GM18858 (cell line): ENCODE measurements at regions not wholly inside any gene's neighbourhood (a gene's known extent, or its start where the extent isn't known, plus 50 kb on each side); places are given as distances from the start of the nearest gene placed in this dataset.

Experiments
- ATAC-seq: cut with Tn5 transposase; IDR thresholded peaks from one replicate; pipeline ENCODE4 v1.9.1; 2021; ENCODE audit not compliant: unreplicated experiment

DNA sequence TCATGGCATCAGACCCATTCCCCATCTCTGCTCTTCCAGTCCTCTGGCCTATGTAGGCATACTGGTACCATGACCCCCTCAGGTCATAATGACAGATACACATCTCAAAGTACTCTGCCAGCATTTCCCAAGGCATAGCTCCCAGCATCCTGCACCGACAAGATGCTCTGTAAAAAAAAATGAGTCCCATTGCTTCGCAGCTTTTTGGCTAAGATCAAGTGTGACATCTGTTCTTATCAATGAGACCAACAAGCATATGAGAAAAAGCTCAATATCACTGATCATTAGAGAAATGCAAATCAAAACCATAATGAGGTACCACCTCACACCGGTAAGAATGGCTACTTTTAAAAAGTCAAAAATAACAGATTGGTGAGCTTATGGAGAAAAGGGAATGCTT, 463.9 kb upstream of the PROK2 start:
- ATAC-seq: no peak

DNA sequence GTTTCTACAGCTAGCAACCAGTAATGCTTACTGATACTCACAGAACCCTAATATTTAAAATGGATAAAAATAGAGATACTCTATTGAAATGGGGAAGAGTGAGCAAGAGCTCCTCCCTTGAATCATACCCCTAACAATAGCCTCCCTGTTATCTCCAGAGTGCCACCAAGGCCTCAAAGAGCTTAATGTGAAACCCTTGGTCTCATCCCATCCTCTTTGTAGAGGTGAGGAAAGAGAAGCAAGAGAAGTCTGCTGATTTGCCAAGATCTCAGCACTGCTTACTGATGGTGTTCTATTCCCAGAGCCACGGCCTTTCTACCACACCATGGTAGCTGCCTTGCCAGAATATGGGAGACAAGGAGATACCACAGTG, 463.4 kb upstream of the PROK2 start:
- ATAC-seq: no peak

DNA sequence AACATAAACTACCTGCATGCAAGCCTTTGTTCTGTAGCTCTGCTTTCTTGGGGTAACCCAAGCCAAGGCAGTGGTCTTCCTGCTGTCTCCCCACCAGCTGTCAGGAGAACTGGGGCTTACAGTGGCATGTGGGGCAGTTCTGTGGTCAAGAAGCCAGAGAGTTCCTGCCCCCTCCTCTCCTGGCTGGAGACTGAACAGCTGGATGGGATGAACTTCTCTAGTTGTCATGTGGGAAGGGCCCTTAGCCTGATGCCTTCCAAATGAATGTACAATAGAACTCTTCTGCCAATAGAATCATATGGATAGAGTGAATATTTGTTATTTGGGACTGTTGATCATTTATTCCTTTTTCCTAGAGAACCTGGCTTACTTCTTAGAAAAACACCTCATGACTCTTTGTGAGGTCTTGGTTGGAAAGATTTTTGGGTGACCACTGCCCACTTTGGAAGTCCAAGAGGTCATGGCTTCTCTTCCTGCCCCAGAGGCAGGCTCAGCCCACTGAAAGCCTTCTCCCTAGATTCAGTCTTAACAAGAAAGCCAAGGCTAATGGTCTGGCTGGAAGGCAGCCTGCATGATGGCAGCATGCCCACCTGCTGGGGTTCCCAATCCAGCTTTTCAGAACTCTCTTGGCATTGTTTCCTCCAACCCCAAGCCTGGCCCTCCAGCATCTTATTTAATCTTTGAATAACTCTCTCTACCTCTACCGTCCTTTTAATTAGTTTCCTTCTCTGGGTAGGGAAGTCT, 462.9 kb upstream of the PROK2 start:
- ATAC-seq: no peak

- no peak for ATAC-seq
Measured at GRCh38 chr3:72247126-72247525, 462.2 kb upstream of the PROK2 start.

DNA sequence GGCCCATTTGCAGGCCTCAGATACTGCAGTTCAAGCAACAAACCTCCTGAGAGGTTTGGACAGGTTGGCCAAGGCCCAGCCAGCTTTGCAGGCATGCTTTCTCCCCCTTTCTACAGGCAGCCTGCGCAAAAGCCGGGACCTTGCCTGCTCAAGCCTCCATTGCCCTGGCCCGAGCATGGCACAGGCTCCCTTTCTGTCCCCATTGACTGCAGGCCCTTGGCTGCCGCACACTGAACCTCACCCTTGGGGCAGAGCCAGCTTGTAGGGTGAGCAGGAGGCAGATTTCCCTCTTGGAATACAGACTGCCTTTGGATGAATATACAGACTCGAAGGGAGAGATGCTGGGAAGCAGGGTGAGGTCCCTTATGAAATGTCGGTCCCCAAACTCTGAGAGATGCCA, 461.7 kb upstream of the PROK2 start:
- ATAC-seq: no peak

- ATAC-seq: no peak
Measured at GRCh38 chr3:72245183-72245811, 460.3 kb upstream of the PROK2 start.

DNA sequence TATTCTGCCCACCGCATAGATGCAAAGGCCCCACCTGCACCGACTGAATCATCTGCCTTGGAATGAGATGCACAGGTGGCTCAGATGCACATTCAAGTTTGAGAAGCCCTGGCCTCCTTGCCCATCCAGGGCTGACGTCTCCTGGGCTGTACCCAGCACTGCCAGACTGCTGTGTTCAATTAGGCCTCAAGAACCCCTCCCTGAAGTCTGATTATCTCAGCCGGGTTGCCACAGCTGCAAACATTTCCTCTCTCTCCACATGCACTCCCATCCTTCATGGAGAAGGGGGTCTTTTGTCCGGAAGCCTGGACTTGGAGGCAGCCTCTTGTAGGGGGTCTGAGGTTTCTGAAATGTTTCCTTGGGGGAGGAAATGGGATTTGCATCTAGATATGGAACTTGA, 459.4 kb upstream of the PROK2 start:
- no peak for ATAC-seq

GRCh38 chr3:72242326-72242725, 457.4 kb upstream of the PROK2 start:
- ATAC-seq: no peak

DNA sequence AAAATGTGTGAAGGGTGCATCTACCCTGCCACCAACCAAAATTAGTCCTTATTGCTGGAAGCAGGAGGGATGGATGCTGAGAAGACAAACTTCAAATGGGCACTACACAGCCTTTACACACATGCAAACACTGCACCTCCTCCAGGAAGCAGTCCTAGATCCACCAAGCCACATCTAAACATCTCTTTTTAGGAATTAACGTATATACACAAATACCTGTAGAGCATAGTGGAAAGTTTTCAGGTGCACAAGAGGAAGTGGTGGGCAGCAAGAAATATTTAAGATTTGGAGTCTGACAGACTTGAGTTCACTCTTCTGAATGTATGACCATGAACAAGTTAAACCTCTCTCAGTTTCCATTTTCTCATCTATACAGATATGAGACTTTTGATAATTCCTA, 456.6 kb upstream of the PROK2 start:
- ATAC-seq: no peak

DNA sequence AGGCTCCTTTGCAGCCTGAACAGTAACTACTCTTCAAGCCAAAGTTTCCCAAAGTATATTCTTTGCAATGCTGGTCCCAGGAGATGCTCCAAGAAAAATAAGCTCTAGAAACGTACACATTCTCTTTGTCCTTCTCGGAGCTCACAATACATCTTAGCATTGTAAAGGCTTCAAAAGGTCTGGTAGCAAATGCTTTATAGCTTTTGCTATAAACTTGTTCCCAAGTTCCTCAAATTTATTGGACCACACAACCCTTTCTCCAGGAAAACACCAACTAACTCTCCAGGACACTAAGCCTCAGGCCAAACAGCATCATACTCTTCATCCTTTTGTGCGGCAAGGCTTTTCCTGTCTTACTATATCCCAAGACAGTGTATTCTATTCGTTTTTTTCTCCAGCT, 455.6 kb upstream of the PROK2 start:
- ATAC-seq: no peak

GRCh38 chr3:72238801-72239200, 453.9 kb upstream of the PROK2 start:
- ATAC-seq: no peak

DNA sequence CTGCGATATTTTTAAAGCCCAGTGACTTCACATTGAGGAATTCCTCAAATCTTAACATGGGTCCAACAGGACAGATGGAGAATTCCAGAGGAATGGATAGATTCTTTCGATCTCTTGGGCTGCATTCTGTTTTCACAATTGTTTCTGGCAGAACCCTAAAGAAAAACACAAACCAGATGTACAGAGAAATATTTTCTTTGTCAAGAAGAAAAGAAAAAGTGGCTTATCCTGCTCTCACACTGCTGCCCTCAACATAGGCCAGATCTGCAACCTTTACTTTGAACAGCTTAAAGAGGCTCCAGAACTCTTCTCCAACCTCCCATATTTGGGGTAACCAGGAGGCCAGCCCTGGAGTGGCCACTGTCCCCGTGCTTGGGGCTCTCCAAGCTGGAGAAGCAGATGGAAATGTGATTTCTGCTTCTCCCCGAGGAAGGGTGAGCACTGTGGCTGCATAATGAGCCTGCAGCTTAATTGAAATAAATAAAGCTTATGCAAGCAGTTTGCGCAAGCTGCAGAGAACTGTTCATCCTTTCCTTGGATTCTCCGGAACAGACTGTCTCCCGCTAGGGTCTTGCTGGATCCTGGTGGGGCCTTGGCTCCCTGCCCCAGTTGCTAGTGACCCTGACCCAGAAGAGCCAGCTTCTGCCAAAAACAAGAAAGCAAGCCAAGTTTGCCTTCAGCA, 453.2 kb upstream of the PROK2 start:
- no peak for ATAC-seq

- no peak for ATAC-seq
Measured at GRCh38 chr3:72237679-72238009, 452.7 kb upstream of the PROK2 start.

DNA sequence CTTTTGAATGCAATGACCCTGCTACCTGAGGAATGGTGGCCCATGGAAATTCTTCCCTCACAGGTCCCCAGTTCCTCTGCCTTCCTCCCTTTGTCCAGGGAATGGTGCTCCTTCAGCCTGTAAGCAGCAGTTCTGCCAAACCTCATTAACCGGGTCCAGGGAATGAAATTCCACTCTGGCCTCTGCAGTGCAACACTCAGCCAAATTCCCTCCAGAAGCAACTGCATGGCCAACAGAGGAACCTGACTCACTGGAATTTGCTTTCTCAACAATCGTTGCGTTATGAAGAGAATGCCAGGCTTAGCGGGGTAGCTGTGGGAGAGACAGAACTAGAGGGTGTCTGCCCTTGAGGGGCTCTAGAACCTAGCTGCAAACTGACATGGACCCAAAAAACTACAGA, 449.4 kb upstream of the PROK2 start:
- no peak for ATAC-seq

DNA sequence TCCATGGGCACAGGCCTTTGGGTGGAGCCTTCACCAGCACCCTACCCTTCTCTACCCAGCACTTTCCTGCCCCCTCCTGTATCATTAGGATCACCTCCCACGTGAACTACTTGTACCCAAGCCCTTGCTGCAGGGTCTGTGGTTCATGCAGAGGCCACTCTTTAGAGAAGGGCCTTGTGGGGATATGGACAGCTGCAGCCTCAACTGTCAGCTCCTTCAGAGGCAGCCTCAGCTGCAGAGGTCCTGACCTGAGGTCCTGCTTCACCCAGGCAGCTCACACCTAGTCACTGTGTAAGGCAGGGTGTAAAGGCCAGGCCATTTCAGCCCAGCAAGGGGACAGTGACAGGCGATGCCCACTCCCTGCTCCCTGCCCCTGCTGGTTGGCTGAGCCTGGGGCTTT, 448.6 kb upstream of the PROK2 start:
- ATAC-seq: no peak

GRCh38 chr3:72232777-72233176, 447.8 kb upstream of the PROK2 start:
- ATAC-seq: no peak

DNA sequence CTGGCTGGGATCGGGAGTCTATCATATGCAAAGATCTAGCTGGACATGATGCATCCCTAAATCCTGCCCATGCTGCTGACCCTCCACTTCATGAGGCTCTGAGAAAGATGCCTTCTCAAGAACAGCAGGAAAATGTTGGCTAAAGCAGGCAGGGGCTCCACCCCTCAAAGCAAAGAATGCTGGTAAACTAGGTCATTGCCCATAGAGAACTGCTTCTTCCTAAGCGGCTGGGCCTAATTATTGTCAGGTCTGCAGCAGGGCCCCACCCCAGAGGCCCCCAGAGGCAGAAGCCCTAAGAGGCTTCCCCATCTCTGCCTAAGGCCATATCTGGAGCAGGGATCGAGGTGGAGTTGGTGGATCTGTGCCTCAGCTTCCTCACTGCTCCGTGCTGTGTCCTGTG, 447.4 kb upstream of the PROK2 start:
- no peak for ATAC-seq

DNA sequence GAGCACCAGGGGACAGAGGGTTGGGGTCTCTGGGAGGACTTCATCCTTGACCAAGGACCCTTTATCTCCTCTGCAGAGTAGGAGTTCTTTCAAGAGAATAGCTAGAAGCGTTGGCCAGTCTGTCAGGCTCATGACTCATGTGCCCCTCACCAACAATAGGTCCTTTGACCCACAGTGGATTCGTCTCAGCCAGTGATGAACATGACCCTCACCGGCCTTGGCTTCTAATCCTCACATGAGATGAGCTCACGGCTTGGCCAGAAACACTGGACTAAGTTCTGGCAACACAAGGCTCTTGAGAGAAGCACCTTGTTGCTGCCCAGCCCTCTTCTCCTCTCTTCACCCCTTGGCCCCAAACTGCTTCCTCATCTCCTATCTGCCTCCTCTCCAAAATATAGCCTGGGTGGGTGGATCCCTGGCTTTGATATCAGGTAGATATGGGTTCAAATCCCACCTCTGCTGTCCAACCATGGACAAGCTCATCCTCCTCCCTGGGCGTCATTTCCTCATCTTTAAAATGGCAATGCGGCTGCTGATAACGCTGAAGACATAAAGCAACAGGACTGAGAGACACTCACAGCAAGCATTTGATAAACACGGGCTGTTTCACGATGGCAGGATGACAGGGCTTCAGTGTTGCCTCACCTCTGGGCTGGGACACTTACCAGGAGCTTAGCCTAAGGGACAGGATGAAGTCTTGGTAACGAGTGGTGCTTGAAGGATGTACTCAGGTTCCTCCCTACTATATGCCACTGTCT, 446.7 kb upstream of the PROK2 start:
- no peak for ATAC-seq

- no peak for ATAC-seq
Measured at GRCh38 chr3:72230774-72231379, 445.9 kb upstream of the PROK2 start.

DNA sequence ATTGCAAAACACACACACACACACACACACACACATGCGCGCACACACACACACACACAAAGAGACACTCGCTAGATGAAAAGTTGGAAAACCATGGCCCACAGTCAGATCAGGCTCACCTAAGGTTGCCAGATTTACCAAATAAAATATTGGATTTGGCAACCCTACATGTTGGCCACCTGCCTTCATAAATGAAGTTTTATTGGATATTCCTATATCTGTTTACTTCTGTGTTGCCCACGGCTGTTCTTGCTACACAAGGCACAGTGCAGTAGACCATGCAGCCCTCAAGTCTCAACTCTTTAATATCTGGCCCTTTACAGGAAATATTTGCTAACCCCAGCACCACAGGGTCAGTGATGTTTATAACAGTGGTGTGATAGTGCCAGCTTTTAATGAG, 445.0 kb upstream of the PROK2 start:
- no peak for ATAC-seq

DNA sequence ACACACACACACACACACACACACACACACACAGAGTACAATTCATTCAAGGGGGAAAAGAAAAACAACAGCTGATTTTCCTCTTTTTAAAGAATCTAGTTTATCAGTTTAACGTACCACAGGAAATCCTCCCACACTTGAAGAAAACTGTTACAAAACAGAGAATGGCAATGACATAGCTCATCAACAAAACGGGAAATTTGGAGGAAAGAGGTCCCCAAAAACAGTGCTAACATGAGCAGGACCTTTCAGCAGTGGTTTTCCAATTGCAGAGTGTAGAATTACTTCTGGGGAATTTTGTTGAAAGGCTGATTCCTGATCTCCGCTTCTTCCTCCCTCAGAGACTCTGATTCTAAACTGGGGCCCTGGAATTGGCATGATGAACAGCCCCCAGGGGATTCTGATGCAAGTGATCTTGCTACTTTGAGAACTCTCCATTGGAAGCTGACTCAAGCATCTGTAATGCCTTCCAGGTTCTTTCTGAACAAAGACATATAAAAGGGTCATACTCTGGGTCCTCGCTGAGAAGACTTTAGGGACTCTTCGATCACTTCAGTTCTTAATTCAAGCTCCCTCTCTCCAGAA, 442.6 kb upstream of the PROK2 start:
- ATAC-seq: no peak
